MM.1S (cell line): ENCODE measurements at regions not wholly inside any gene's neighbourhood (a gene's known extent, or its start where the extent isn't known, plus 50 kb on each side); places are given as distances from the start of the nearest gene placed in this dataset.

Source experiments
- DNase-seq: peaks from one replicate; pipeline ENCODE4 v3.0.0-alpha.2; 2015
- H2AFZ ChIP-seq: fragments of 300-600 bp; sonication (generic); 2 replicates; pipeline ENCODE4 v1.6.0; 2016; ENCODE audit warnings: antibody characterized with exemption, low read length
- H3F3A ChIP-seq: fragments of 300-600 bp; sonication (generic); 2 replicates; pipeline ENCODE4 v1.6.1; 2016; ENCODE audit warnings: mild to moderate bottlenecking, antibody characterized with exemption, low read length, moderate library complexity, mixed read lengths; ENCODE audit not compliant: insufficient read depth
- H3K27ac ChIP-seq: fragments of 300-600 bp; sonication (generic); 2 replicates; pipeline ENCODE4 v1.5.1; 2016; ENCODE audit warnings: mild to moderate bottlenecking, low read length
- H3K27me3 ChIP-seq: fragments of 300-600 bp; sonication (generic); replicated peaks from 2 replicates; pipeline ENCODE4 v1.6.0; 2016; ENCODE audit warnings: low read length; ENCODE audit not compliant: insufficient read depth
- H3K36me3 ChIP-seq: fragments of 300-600 bp; sonication (generic); replicated peaks from 2 replicates; pipeline ENCODE4 v1.6.1; 2016; ENCODE audit warnings: mild to moderate bottlenecking, low read length, mixed read lengths; ENCODE audit not compliant: insufficient read depth
- H3K4me1 ChIP-seq: fragments of 300-600 bp; sonication (generic); 2 replicates; pipeline ENCODE4 v1.6.1; 2016; ENCODE audit warnings: low read length, mixed read lengths
- H3K4me2 ChIP-seq: fragments of 300-600 bp; sonication (generic); 2 replicates; pipeline ENCODE4 v1.6.0; 2016; ENCODE audit warnings: low read depth, low read length
- H3K4me3 ChIP-seq: fragments of 300-600 bp; sonication (generic); 2 replicates; pipeline ENCODE4 v1.5.1; 2016; ENCODE audit warnings: low read length, mixed read lengths
- H3K79me2 ChIP-seq: fragments of 300-600 bp; sonication (generic); 2 replicates; pipeline ENCODE4 v1.6.1; 2016; ENCODE audit warnings: mixed run types, low read length, mixed read lengths
- H3K9ac ChIP-seq: fragments of 300-600 bp; sonication (generic); 2 replicates; pipeline ENCODE4 v1.6.1; 2016; ENCODE audit warnings: low read length, mixed read lengths
- H3K9me2 ChIP-seq: fragments of 300-600 bp; sonication (generic); replicated peaks from 2 replicates; pipeline ENCODE4 v1.6.1; 2016; ENCODE audit warnings: mild to moderate bottlenecking, low read length, mixed read lengths; ENCODE audit not compliant: insufficient read depth
- H3K9me3 ChIP-seq: fragments of 300-600 bp; sonication (generic); replicated peaks from 2 replicates; pipeline ENCODE4 v1.6.1; 2016; ENCODE audit warnings: mild to moderate bottlenecking, low read length, mixed read lengths; ENCODE audit not compliant: insufficient read depth
- H4K20me1 ChIP-seq: fragments of 300-600 bp; sonication (generic); 2 replicates; pipeline ENCODE4 v1.6.1; 2016; ENCODE audit warnings: mild to moderate bottlenecking, low read length, moderate library complexity, mixed read lengths; ENCODE audit not compliant: insufficient read depth
- CTCF ChIP-seq: fragments of 300-600 bp; sonication (generic); IDR thresholded peaks from 2 replicates; pipeline ENCODE4 v1.5.1; 2016; ENCODE audit warnings: antibody characterized with exemption, low read length, mixed read lengths
- EZH2 ChIP-seq: fragments of 300-600 bp; sonication (generic); optimal IDR thresholded peaks from 2 replicates; pipeline ENCODE3; 2017; ENCODE audit warnings: low read depth, mild to moderate bottlenecking, antibody characterized with exemption, low read length, mixed read lengths
- EZH2phosphoT487 ChIP-seq: fragments of 300-600 bp; sonication (generic); IDR thresholded peaks from 2 replicates; pipeline ENCODE4 v1.6.1; 2018; ENCODE audit warnings: antibody characterized with exemption, low read length

GRCh38 chr2:199581935-199582360, 124.2 kb upstream of the SATB2 start:
- Histone ChIP-seq H3K9ac (no peak overlapping the region), H3K4me2 (no peak overlapping the region), H3K79me2 (no peaks in the 10 kb centered on the region), H3K4me1 (no peaks in the 10 kb centered on the region), H3K9me3 (no peaks in the 10 kb centered on the region), H3K4me3 (no peak overlapping the region), H3F3A (no peaks in the 10 kb centered on the region), H2AFZ (no peak overlapping the region), H4K20me1 (no peaks in the 10 kb centered on the region), H3K27me3 (no peaks in the 10 kb centered on the region), H3K27ac (no peak overlapping the region), H3K36me3 (no peaks in the 10 kb centered on the region), H3K9me2 (no peaks in the 10 kb centered on the region)
- DNase-seq: no peak
- no peak for TF ChIP-seq EZH2phosphoT487
- no peak for TF ChIP-seq EZH2
- no peak for TF ChIP-seq CTCF

- no peak for DNase-seq
- TF ChIP-seq CTCF (no peak), EZH2phosphoT487 (no peak), EZH2 (no peak)
- Histone ChIP-seq H3K4me1 (no peaks in the 10 kb centered on the region), H4K20me1 (no peaks in the 10 kb centered on the region), H2AFZ (no peak overlapping the region), H3K9me2 (no peaks in the 10 kb centered on the region), H3K9ac (no peak overlapping the region), H3K4me2 (no peak overlapping the region), H3K27ac (no peak overlapping the region), H3K4me3 (no peak overlapping the region), H3K27me3 (no peaks in the 10 kb centered on the region), H3K79me2 (no peaks in the 10 kb centered on the region), H3K9me3 (no peaks in the 10 kb centered on the region), H3F3A (no peaks in the 10 kb centered on the region), H3K36me3 (no peaks in the 10 kb centered on the region)
Observed at GRCh38 chr2:199581408-199581807, 123.7 kb upstream of the SATB2 start.

- Histone ChIP-seq H3K4me2 (no peak overlapping the region), H3K4me1 (no peaks in the 10 kb centered on the region), H3K27ac (no peak overlapping the region), H3F3A (no peaks in the 10 kb centered on the region), H3K79me2 (no peaks in the 10 kb centered on the region), H3K4me3 (no peak overlapping the region), H3K36me3 (no peaks in the 10 kb centered on the region), H2AFZ (no peak overlapping the region), H3K27me3 (no peaks in the 10 kb centered on the region), H3K9me3 (no peaks in the 10 kb centered on the region), H3K9me2 (no peaks in the 10 kb centered on the region), H3K9ac (no peak overlapping the region), H4K20me1 (no peaks in the 10 kb centered on the region)
- TF ChIP-seq CTCF: no peak
- no peak for TF ChIP-seq EZH2
- no peak for TF ChIP-seq EZH2phosphoT487
- DNase-seq: no peak
Observed at GRCh38 chr2:199575416-199575815, 117.7 kb upstream of the SATB2 start.

GRCh38 chr2:199572571-199572970, 114.8 kb upstream of the SATB2 start:
- Histone ChIP-seq H2AFZ (no peak overlapping the region), H3K4me2 (no peak overlapping the region), H3K9me3 (no peaks in the 10 kb centered on the region), H3K9me2 (no peaks in the 10 kb centered on the region), H3K4me3 (no peak overlapping the region), H3K4me1 (no peaks in the 10 kb centered on the region), H3F3A (no peaks in the 10 kb centered on the region), H3K9ac (no peak overlapping the region), H4K20me1 (no peaks in the 10 kb centered on the region), H3K79me2 (no peaks in the 10 kb centered on the region), H3K36me3 (no peaks in the 10 kb centered on the region), H3K27ac (no peak overlapping the region), H3K27me3 (no peaks in the 10 kb centered on the region)
- TF ChIP-seq EZH2: no peak
- no peak for TF ChIP-seq EZH2phosphoT487
- no peak for TF ChIP-seq CTCF
- no peak for DNase-seq
